Left lung (tissue), 4 donors: ENCODE measurements at regions not wholly inside any gene's neighbourhood (a gene's known extent, or its start where the extent isn't known, plus 50 kb on each side); places are given as distances from the start of the nearest gene placed in this dataset.

Experiments
- ATAC-seq: fragments of 200-7000 bp; cut with Tn5 transposase; one replicate; pipeline ENCODE4 v1.9.1; 2020; ENCODE audit warnings: moderate library complexity
- DNase-seq, 4 donors: peaks; one replicate each; pipeline ENCODE4 v3.0.0-alpha.2; 2013 to 2020
- H3K27ac ChIP-seq, 2 donors: fragments of 200-600 bp; sonication (generic) in 1 of 2; one replicate each; pipeline versions ENCODE4 v1.5.0 to v1.8.0; 2020 to 2021
- H3K27me3 ChIP-seq, 2 donors: fragments of 200-600 bp; sonication (generic) in 1 of 2; one replicate each; pipeline versions ENCODE4 v1.5.0 to v1.8.0; 2020 to 2021
- H3K36me3 ChIP-seq, 2 donors: fragments of 200-600 bp; sonication (generic) in 1 of 2; one replicate each; pipeline versions ENCODE4 v1.5.0 to v1.8.0; 2020 to 2021
- H3K4me1 ChIP-seq, 2 donors: fragments of 200-600 bp; one replicate each; pipeline ENCODE4 v1.8.0; 2021
- H3K4me3 ChIP-seq, 2 donors: fragments of 200-600 bp; sonication (generic) in 1 of 2; one replicate each; pipeline versions ENCODE4 v1.5.0 to v1.8.0; 2020 to 2021; ENCODE audit warnings: mild to moderate bottlenecking in 1 of 2
- H3K9me3 ChIP-seq, 2 donors: fragments of 200-600 bp; sonication (generic) in 1 of 2; one replicate each; pipeline versions ENCODE4 v1.5.0 to v1.8.0; 2020 to 2021
- CTCF ChIP-seq, 2 donors: fragments of 200-600 bp; sonication (generic) in 1 of 2; IDR thresholded peaks; one replicate each; pipeline versions ENCODE4 v1.5.0 to v1.8.0; 2021; ENCODE audit warnings: antibody characterized with exemption in 2 of 2
- intact Hi-C, 2 donors: fragments of 100-400 bp; cut with DNase I; formaldehyde crosslinking; loops; one replicate each; pipeline versions ENCODE4 v1.11.2 to v1.14.2; 2022
- donor health status: DM: no; HTN: yes; CAD: no.
- donor health status: DM: no; HTN: no; CAD: no.

GRCh38 chr22:19595532-19595931, 71.3 kb upstream of the CLDN5 start:
- intact Hi-C loops, result no loop called here
- peaks cover 3 to 19% of the 10 kb centered on the region in 2 donors for H3K4me1 ChIP-seq
- ATAC-seq (no peak), DNase-seq (no peak)
- no peaks in the 10 kb centered on the region for H3K36me3 ChIP-seq
- TF ChIP-seq CTCF (IDR thresholded peaks at IDR 0.05), result no peak
- no peaks in the 10 kb centered on the region for H3K27me3 ChIP-seq
- no peak overlapping the region for H3K27ac ChIP-seq
- no peaks in the 10 kb centered on the region for H3K9me3 ChIP-seq
- H3K4me3 ChIP-seq, result no peak overlapping the region

- Histone ChIP-seq H3K4me3 (no peak overlapping the region), H3K36me3 (no peaks in the 10 kb centered on the region), H3K27me3 (no peaks in the 10 kb centered on the region), H3K4me1 (peaks cover 3 to 19% of the 10 kb centered on the region in 2 donors), H3K9me3 (no peaks in the 10 kb centered on the region), H3K27ac (peak overlapping the region in 1 of 2 donors; percentile 59)
- intact Hi-C loops, result no loop called here
- ATAC-seq, result no peak
- no peak for TF ChIP-seq CTCF (IDR thresholded peaks at IDR 0.05)
- no peak for DNase-seq
Observed at GRCh38 chr22:19596680-19597398, 72.6 kb upstream of the CLDN5 start.

- Histone ChIP-seq H3K27ac (peak overlapping the region in 1 of 2 donors; percentile 59), H3K4me3 (no peak overlapping the region), H3K9me3 (no peaks in the 10 kb centered on the region), H3K4me1 (peaks cover 3 to 19% of the 10 kb centered on the region in 2 donors), H3K27me3 (no peaks in the 10 kb centered on the region), H3K36me3 (no peaks in the 10 kb centered on the region)
- intact Hi-C loops, result no loop called here
- ATAC-seq, result peak; percentile 31
- DNase-seq, result no peak
- no peak for TF ChIP-seq CTCF (IDR thresholded peaks at IDR 0.05)
Observed at GRCh38 chr22:19597399-19597735, 73.2 kb upstream of the CLDN5 start.

GRCh38 chr22:19598054-19598855, 74.0 kb upstream of the CLDN5 start:
- Histone ChIP-seq H3K9me3 (no peaks in the 10 kb centered on the region), H3K27ac (peak overlapping the region in 1 of 2 donors; percentile 59), H3K4me3 (no peak overlapping the region), H3K4me1 (peaks cover 3 to 19% of the 10 kb centered on the region in 2 donors), H3K36me3 (no peaks in the 10 kb centered on the region), H3K27me3 (no peaks in the 10 kb centered on the region)
- DNase-seq (no peak), ATAC-seq (peak; percentile 63)
- intact Hi-C loops, result no loop called here
- no peak for TF ChIP-seq CTCF (IDR thresholded peaks at IDR 0.05)

GRCh38 chr22:19599004-19599403, 74.8 kb upstream of the CLDN5 start:
- TF ChIP-seq CTCF (IDR thresholded peaks at IDR 0.05), result no peak
- Histone ChIP-seq H3K27ac (peak overlapping the region in 1 of 2 donors; percentile 21), H3K4me1 (peaks cover 3 to 19% of the 10 kb centered on the region in 2 donors), H3K9me3 (no peaks in the 10 kb centered on the region), H3K4me3 (no peak overlapping the region), H3K36me3 (no peaks in the 10 kb centered on the region), H3K27me3 (no peaks in the 10 kb centered on the region)
- intact Hi-C loops, result no loop called here
- DNase-seq (no peak), ATAC-seq (no peak)
